Activated naive CD4-positive, alpha-beta T cell treated with Interleukin-2 at 50 U/mL for 16 hours (primary cell): ENCODE measurements at regions not wholly inside any gene's neighbourhood (a gene's known extent, or its start where the extent isn't known, plus 50 kb on each side); places are given as distances from the start of the nearest gene placed in this dataset.

ENCODE experiments used
- DNase-seq: peaks from one replicate; pipeline ENCODE4 v3.0.0-alpha.2; 2020

GRCh38 chr5:164748861-164749260 lies 1243.4 kb downstream of the MAT2B start:
- no peak for DNase-seq

- no peak for DNase-seq
Measured at GRCh38 chr5:164753434-164753833, 1248.0 kb downstream of the MAT2B start.

GRCh38 chr5:164763206-164763605 lies 1257.8 kb downstream of the MAT2B start:
- no peak for DNase-seq

- no peak for DNase-seq
Measured at GRCh38 chr5:164772122-164772521, 1266.7 kb downstream of the MAT2B start.

GRCh38 chr5:164784230-164784629 lies 1278.8 kb downstream of the MAT2B start:
- DNase-seq, result no peak

- no peak for DNase-seq
Measured at GRCh38 chr5:164798110-164798509, 1292.7 kb downstream of the MAT2B start.

- no peak for DNase-seq
Measured at GRCh38 chr5:164799391-164799790, 1294.0 kb downstream of the MAT2B start.

- DNase-seq, result no peak
Measured at GRCh38 chr5:164801910-164802309, 1296.5 kb downstream of the MAT2B start.

- DNase-seq, result no peak
Measured at GRCh38 chr5:164809821-164810220, 1304.4 kb downstream of the MAT2B start.

- no peak for DNase-seq
Measured at GRCh38 chr5:164818445-164818844, 1313.0 kb downstream of the MAT2B start.

GRCh38 chr5:164824671-164825070 lies 1319.3 kb downstream of the MAT2B start:
- no peak for DNase-seq

GRCh38 chr5:164832516-164832915 lies 1327.1 kb downstream of the MAT2B start:
- no peak for DNase-seq

- DNase-seq, result no peak
Measured at GRCh38 chr5:164844348-164844747, 1338.9 kb downstream of the MAT2B start.

GRCh38 chr5:164860896-164861295 lies 1355.5 kb downstream of the MAT2B start:
- DNase-seq, result no peak

GRCh38 chr5:164861610-164862009 lies 1356.2 kb downstream of the MAT2B start:
- no peak for DNase-seq

GRCh38 chr5:164868761-164869160 lies 1363.3 kb downstream of the MAT2B start:
- DNase-seq, result no peak

GRCh38 chr5:164869325-164869724 lies 1363.9 kb downstream of the MAT2B start:
- DNase-seq, result no peak

- DNase-seq, result no peak
Measured at GRCh38 chr5:164876793-164877192, 1371.4 kb downstream of the MAT2B start.

- DNase-seq, result no peak
Measured at GRCh38 chr5:164881442-164881841, 1376.0 kb downstream of the MAT2B start.

- DNase-seq, result no peak
Measured at GRCh38 chr5:164885179-164885578, 1379.8 kb downstream of the MAT2B start.

- no peak for DNase-seq
Measured at GRCh38 chr5:164893071-164893470, 1387.7 kb downstream of the MAT2B start.

- no peak for DNase-seq
Measured at GRCh38 chr5:164898705-164899104, 1393.3 kb downstream of the MAT2B start.

- DNase-seq, result no peak
Measured at GRCh38 chr5:164909673-164910072, 1404.3 kb downstream of the MAT2B start.

GRCh38 chr5:164921722-164922121 lies 1416.3 kb downstream of the MAT2B start:
- no peak for DNase-seq

GRCh38 chr5:164934039-164934438 lies 1428.6 kb downstream of the MAT2B start:
- no peak for DNase-seq

GRCh38 chr5:164934561-164934960 lies 1429.1 kb downstream of the MAT2B start:
- DNase-seq, result no peak
